ENCODE measurements at regions not wholly inside any gene's neighbourhood (a gene's known extent, or its start where the extent isn't known, plus 50 kb on each side); places are given as distances from the start of the nearest gene placed in this dataset.

- TF ChIP-seq, protein P1, sequence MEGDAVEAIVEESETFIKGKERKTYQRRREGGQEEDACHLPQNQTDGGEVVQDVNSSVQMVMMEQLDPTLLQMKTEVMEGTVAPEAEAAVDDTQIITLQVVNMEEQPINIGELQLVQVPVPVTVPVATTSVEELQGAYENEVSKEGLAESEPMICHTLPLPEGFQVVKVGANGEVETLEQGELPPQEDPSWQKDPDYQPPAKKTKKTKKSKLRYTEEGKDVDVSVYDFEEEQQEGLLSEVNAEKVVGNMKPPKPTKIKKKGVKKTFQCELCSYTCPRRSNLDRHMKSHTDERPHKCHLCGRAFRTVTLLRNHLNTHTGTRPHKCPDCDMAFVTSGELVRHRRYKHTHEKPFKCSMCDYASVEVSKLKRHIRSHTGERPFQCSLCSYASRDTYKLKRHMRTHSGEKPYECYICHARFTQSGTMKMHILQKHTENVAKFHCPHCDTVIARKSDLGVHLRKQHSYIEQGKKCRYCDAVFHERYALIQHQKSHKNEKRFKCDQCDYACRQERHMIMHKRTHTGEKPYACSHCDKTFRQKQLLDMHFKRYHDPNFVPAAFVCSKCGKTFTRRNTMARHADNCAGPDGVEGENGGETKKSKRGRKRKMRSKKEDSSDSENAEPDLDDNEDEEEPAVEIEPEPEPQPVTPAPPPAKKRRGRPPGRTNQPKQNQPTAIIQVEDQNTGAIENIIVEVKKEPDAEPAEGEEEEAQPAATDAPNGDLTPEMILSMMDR (IDR thresholded peaks at IDR 0.05): no peak
- TF ChIP-seq POLR2A (IDR thresholded peaks at IDR 0.05) (no peak), EP300 (IDR thresholded peaks at IDR 0.05) (no peak), POLR2AphosphoS5 (IDR thresholded peaks at IDR 0.05) (no peak)
These were observed 186.0 kb upstream of the AJAP1 start for GRCh38 chr1:4468386-4468785.
